ENCODE measurements at regions not wholly inside any gene's neighbourhood (a gene's known extent, or its start where the extent isn't known, plus 50 kb on each side); places are given as distances from the start of the nearest gene placed in this dataset.

DNA sequence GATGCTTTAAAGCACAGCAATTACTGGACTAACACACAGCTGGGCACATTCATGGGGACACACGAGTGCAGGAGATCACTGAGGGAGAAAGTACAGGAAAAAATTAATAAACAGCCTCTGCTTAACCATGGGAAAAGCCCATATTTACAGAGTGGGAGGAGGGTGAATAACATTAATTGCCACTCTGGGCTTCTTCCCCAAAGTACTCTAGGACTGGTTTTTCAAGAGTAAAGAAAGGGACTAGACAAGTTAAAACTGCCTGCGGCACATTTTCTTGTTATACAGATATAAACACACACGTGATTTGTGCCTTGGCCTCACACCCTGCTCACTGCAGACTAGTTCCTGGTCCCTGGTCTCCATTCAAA, 179.7 kb upstream of the TET2 start:
- DNase-seq, result no peak

DNA sequence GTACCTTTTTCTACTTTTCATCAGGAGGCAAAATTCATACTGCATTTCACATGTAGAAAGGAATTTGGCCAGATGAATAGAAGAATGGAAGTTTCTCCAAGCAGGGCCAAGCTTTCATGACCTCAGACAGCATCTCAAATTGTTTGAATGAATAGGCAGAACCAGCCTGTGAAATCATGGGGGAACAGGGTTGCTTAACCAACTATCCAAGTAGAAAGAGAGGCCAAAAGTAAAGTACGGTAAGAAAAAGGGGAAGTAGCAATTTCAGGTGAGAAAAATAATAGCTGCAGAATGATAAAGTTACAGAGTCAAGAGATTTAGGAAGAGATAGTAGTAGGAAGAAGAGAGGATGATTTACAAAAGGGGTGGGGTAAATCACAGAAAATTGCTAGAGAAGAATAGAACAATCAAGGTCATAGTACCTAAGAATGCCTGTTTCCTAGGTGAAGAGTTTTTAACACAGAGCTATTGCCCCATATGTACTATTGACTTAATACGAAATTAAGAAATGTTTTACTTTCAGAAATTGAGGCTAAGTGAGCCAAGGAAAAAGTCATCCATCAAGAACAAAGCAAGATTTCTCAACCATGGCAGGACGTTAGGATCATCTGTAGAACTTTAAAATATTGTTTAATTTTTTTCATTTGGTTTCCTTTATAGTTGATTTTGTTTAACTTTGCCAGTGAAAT, 177.1 kb upstream of the TET2 start:
- no peak for DNase-seq

- no peak for DNase-seq
Measured at GRCh38 chr4:104971462-104971861, 175.2 kb upstream of the TET2 start.

DNA sequence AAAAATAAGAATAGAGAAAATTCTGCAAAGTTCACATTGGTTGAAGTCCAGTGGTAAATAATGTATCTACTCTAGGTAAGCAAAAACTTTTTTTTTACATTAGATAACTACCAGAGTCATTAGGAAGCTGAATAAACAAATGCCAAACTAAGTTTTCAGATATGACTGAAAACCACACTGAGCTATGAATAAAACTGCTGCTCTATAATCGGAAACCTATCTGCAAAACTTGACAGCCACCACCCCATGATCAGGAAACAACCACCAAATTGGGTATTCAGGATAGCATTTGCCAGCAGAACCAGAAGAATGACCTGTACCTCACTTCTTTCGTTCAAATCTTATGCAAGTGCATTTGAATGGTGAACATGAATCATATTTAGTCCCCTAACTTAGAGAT, 173.0 kb upstream of the TET2 start:
- no peak for DNase-seq

DNA sequence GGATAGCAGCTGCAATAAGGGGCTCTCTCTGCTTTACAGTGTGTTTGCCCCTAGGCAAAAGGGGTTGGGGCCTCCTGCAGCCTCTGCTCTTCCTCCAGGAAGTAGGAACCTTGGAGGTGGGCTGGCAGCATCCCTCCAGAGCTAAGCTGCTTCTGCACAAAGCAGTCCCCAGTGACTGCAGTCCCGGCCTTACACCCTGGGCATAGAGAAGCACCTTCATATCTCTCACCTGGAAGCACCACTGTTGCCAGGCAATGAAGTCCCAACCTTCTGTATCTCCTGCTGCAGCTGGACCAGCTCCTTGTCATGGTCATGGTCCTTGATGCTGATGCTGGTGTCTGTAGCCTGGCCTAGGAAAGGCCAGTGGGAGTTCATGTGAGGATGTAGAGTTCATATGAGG, 171.1 kb upstream of the TET2 start:
- DNase-seq, result no peak

- DNase-seq, result no peak
Measured at GRCh38 chr4:104976262-104976661, 170.4 kb upstream of the TET2 start.

GRCh38 chr4:104979083-104979760, 167.5 kb upstream of the TET2 start:
- DNase-seq, result no peak

DNA sequence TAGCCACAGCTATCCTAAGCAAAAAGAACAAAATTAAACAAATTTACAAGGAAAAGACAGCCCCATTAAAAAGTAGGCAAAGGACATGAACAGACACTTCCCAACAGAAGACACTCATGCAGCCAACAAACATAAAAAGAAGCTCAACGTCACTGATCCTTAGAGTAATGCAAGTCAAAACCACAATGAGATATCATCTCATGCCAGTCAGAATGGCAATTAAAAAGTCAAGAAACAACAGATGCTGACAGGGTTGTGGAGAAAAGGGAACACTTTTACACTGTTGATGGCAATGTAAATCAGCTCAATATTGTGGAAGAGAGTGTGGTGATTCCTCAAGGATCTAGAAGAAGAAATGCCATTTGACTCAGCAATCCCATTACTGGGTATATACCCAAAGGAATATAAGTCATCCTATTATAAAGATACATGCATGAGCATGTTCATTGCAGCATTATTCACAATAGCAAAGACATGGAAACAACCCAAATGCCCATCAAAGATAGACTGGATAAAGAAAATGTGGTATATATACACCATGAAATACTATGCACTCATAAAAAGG, 163.0 kb upstream of the TET2 start:
- no peak for DNase-seq

GRCh38 chr4:104986306-104986705, 160.4 kb upstream of the TET2 start:
- DNase-seq, result no peak

DNA sequence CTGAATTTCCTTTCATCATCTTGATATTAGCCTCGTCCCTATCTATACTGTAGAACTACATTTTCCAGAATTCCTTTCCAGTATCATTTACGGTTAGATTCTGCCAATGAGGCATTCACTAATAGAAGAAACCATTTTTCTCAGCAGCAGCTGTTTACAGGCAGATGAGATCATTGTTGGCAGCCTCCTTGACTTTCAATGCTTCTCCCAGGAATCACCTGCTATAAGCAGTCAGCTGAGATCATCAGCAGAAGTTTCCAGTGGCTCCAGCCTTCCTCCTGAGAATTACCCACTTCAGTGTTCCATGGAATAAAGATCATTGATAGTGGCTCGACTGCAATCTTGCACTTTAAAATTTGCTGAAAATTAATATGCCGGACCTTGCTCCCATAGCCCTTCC, 157.3 kb upstream of the TET2 start:
- no peak for DNase-seq

- no peak for DNase-seq
Measured at GRCh38 chr4:105002278-105002677, 144.4 kb upstream of the TET2 start.

- DNase-seq, result no peak
Measured at GRCh38 chr4:105014234-105014633, 132.4 kb upstream of the TET2 start.

GRCh38 chr4:105014635-105015034, 132.0 kb upstream of the TET2 start:
- no peak for DNase-seq

DNA sequence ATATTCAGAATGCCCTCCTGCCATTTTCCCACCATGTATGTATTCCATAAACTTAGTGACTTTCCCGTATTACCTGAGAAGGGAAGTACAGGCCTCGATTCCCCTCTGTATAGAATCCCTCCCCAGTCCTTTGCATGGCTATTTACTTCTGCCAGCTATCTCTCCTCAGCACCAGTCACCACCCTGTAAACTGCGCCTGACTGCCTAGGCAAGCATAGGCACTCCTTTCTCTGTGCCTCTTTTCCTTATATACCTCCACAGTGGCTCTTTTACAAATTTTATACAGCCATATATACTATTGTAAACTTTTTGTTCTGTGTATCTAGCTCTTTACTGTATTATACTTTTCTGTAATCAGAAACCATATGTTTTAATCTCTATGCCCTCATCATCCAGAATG, 130.9 kb upstream of the TET2 start:
- DNase-seq, result no peak

GRCh38 chr4:105022811-105023667, 123.6 kb upstream of the TET2 start:
- no peak for DNase-seq

DNA sequence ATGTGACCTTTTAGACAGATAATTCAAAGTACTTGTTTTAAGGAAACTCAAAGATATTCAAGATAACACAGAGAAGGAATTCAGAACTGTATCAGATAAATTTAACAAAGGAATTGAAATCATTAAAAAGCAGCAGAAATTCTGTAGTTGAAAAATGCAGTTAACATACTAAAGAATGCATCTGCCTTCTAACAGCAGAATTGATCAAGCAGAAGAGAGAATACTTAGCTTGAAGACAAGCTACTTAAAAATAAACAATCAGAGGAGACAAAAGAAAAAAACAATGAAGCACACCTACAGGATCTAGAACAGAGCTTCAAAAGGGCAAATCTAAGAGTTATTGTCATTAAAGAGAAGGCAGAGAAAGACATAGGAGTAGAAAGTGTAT, 123.0 kb upstream of the TET2 start:
- DNase-seq, result no peak

DNA sequence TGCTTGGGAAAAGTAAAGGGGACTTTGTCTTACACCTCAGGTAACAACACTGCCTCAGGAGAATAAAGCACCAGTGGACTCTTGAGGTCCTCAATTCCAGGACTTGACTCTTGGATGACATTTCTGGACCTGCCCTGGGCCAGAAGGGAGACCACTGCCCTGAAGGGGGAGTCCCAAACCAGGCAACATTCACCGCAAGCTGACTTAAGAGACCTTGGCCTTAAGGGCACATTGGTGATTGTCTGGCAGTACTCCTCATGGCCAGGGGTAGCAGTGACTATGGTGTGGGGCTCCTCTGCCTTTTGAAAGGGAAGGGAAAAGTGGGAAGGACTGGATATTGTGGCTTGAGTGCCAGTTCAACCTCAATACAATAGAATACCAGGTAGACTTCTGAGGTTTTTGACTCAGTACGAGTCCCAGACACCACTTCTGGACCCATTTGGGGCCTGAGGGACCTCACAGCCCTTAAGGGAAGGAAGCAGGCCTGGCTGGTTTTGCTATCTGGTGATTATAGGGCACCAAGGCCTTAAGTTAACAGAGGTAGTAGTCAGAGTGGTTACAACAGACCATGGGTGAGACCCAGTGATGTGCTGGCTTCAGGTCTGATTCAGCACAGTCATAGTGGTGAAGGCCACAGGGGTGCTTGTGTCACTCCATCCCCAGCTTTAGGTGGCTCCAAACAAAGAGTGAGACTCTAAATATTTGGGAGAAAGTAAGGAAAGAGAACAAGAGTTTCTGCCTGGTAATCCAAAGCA, 121.2 kb upstream of the TET2 start:
- DNase-seq, result no peak

- DNase-seq, result no peak
Measured at GRCh38 chr4:105036991-105037390, 109.7 kb upstream of the TET2 start.

- DNase-seq, result no peak
Measured at GRCh38 chr4:105042451-105042850, 104.2 kb upstream of the TET2 start.

DNA sequence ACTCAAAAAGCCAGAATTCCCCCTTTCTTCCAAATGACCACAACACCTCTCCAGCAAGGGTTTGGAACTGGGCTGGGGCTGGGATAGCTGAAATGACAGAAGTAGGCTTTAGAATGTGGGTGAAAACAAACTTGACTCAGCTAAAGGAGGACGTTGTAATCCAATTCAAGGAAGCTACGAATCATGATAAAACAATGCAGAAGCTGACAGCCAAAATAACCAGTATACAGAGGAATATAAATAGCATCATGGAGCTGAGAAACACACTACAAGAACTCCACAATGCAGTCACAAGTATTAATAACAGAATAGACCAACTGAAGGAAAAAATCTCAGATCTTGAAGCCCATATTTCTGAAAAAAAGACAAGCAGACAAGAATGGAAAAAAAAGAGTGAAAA, 95.8 kb upstream of the TET2 start:
- no peak for DNase-seq

DNA sequence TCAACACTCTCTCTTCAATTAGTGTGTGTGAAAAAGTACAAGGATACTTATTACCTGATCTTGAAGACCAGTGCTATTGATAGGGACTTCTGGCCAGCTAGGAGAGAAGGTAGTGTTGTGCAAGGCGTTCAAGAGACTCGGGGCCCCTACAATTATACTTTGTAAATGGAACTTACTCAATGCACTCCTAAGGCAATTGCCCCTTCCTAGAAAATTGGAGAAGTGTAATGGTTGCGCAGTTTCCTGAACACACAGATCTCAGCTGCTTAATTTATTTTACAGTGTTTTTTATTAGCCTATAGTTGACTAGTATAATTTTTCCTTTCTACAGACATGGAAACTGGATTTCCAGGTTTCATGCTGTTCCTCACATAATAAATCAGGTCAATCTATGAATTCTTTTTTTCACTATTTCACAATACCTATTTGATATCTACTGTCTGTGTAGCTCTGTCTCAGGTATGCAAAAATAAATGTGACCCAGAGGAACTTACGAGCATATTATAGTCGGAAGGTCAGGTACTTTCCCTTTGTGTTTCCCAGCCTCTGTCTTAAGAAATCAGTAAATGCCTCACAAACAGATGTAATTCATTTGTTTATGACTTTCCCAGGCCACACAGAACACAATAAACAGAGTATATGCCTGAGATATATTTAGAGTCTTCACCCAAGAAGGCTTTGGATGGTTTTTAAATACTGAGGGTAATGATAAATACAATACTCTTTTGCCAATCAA, 89.1 kb upstream of the TET2 start:
- DNase-seq, result no peak

GRCh38 chr4:105058177-105058812, 88.4 kb upstream of the TET2 start:
- no peak for DNase-seq
